ENCODE measurements at regions not wholly inside any gene's neighbourhood (a gene's known extent, or its start where the extent isn't known, plus 50 kb on each side); places are given as distances from the start of the nearest gene placed in this dataset.

DNA sequence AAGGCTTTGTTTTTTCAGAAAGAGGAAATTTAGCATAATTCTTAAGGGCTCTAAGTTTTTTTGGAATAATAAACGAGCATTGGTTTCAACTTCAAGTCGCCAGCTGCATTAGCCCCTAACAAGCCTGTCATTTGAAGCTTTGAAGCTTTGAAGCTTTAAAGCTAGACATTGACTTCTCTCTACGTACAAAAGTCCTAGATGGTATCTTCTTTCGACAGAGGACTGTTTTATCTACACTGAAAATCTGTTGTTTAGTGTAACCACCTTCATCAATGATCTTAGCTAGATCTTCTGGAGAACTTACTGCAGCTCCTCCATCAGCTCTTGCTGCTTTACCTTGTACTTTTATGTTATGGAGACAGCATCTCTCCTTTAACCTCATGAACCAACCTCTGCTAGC is 79.6 kb upstream of the TMEM72 start:
- ATAC-seq = no peak
- no peak for DNase-seq
- Histone ChIP-seq H3K27ac (no peak overlapping the region), H3K9me3 (no peaks in the 10 kb centered on the region), H3K27me3 (no peaks in the 10 kb centered on the region), H3K4me3 (no peak overlapping the region), H3K36me3 (replicated peaks in 1 of 2; ENCODE audit: insufficient read depth in 1 of 2, low read depth in 2 of 2) (no peaks in the 10 kb centered on the region), H3K4me1 (no peaks in the 10 kb centered on the region)
- intact Hi-C loops (cut with DNase I) = no loop called here
- WGBS, 2 donors = 68 to 71% methylated on average over 4 of the region's 4 CpGs
- TF ChIP-seq POLR2A (IDR thresholded peaks at IDR 0.05) = no peak
- TF ChIP-seq, protein P1, sequence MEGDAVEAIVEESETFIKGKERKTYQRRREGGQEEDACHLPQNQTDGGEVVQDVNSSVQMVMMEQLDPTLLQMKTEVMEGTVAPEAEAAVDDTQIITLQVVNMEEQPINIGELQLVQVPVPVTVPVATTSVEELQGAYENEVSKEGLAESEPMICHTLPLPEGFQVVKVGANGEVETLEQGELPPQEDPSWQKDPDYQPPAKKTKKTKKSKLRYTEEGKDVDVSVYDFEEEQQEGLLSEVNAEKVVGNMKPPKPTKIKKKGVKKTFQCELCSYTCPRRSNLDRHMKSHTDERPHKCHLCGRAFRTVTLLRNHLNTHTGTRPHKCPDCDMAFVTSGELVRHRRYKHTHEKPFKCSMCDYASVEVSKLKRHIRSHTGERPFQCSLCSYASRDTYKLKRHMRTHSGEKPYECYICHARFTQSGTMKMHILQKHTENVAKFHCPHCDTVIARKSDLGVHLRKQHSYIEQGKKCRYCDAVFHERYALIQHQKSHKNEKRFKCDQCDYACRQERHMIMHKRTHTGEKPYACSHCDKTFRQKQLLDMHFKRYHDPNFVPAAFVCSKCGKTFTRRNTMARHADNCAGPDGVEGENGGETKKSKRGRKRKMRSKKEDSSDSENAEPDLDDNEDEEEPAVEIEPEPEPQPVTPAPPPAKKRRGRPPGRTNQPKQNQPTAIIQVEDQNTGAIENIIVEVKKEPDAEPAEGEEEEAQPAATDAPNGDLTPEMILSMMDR (IDR thresholded peaks at IDR 0.05) = no peak

DNA sequence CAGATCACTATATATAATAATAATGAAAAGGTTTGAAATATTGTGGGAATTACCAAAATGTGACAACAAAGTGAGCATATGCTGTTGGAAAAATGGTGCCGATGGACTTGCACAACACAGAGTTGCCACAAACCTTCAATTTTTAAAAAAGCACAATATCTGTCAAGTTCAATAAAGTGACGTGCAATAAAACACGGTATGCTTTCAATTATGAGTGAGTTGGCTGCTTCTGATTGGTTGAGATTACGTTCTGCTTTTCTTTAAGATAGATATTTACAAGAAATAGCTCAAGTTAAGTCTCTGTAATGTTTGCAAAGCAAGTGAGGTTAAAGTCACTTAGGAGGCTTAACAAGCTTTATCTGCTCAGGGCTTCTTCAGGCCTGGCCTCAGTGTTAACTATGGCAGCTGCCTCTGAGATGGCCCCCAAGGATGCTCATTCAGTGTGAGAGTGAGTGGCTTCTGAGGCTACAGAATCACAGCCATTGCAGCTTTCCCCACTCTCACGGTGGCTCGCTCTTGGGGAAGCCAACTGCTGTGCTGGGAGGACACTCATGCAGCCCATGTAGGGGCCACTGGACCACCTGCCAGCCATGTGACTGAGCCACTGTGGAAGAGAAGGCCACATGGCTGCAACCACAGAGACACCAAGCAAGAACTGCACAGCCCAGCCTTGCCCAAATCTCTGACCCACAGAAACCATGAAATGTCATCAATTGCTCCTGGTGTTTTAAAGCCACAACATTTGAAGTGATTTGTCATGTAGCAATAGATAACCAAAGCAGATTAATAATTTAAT is 78.3 kb upstream of the TMEM72 start:
- no peak overlapping the region for H3K4me3 ChIP-seq
- ATAC-seq (no peak), DNase-seq (no peak)
- no peaks in the 10 kb centered on the region for H3K4me1 ChIP-seq
- H3K36me3 ChIP-seq (replicated peaks in 1 of 2; ENCODE audit: insufficient read depth in 1 of 2, low read depth in 2 of 2) = no peaks in the 10 kb centered on the region
- H3K27ac ChIP-seq = no peak overlapping the region
- TF ChIP-seq, protein P1 (IDR thresholded peaks at IDR 0.05) = no peak
- TF ChIP-seq POLR2A (IDR thresholded peaks at IDR 0.05) = no peak
- H3K27me3 ChIP-seq = no peaks in the 10 kb centered on the region
- no peaks in the 10 kb centered on the region for H3K9me3 ChIP-seq
- WGBS, 2 donors = 86 to 92% methylated on average over 6 of the region's 6 CpGs
- intact Hi-C loops (cut with DNase I) = no loop called here

DNA sequence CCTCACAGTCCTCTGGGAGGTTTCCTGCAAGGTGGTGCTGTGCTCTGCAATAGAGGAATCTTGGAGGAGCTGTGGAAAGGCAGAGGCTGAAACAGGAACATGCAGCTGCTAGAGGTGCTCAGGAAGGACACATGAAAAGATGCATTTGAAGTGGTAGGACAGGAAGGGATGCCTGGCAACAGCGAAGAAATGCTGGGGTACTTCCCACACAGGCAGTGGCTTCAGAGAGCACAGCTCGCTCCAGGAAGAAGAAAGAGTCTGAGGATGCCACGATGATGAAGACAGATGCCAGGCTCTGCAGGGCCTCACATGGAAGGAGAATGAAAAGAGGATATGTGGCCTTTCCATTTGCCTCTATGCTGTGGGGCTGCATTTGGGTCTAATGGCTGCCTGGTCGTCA is 77.0 kb upstream of the TMEM72 start:
- Histone ChIP-seq H3K4me3 (no peak overlapping the region), H3K27me3 (no peaks in the 10 kb centered on the region), H3K36me3 (replicated peaks in 1 of 2; ENCODE audit: insufficient read depth in 1 of 2, low read depth in 2 of 2) (no peaks in the 10 kb centered on the region), H3K4me1 (no peaks in the 10 kb centered on the region), H3K9me3 (no peaks in the 10 kb centered on the region), H3K27ac (no peak overlapping the region)
- TF ChIP-seq POLR2A (IDR thresholded peaks at IDR 0.05) = no peak
- TF ChIP-seq, protein P1 (IDR thresholded peaks at IDR 0.05) = no peak
- no peak for DNase-seq
- ATAC-seq = no peak
- 75% methylated on average over 4 of the region's 4 CpGs for WGBS, 2 donors
- intact Hi-C loops (cut with DNase I) = no loop called here

DNA sequence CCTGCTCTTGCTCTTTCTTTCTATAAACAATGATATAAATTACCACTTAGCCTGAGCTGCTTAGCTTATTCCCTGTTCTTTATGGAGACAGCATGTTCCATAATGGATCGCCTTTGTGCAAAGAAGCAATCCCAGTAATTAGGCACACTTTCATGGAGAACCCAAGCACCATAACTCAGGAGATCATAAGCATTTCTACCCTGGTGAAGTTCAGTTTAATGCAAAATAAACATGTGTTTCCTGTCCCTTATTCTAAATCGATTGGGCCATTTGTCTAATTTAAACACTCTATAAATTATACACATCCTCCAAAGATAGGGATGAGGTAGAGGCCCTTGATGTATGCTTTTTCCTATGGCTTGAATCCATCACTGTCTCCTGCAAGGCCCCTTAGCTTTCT is 75.8 kb upstream of the TMEM72 start:
- H3K27me3 ChIP-seq = no peaks in the 10 kb centered on the region
- H3K9me3 ChIP-seq = no peaks in the 10 kb centered on the region
- TF ChIP-seq, protein P1 (IDR thresholded peaks at IDR 0.05) = no peak
- TF ChIP-seq POLR2A (IDR thresholded peaks at IDR 0.05) = no peak
- ATAC-seq (no peak), DNase-seq (no peak)
- no peak overlapping the region for H3K4me3 ChIP-seq
- H3K4me1 ChIP-seq = no peaks in the 10 kb centered on the region
- H3K36me3 ChIP-seq (replicated peaks in 1 of 2; ENCODE audit: insufficient read depth in 1 of 2, low read depth in 2 of 2) = no peaks in the 10 kb centered on the region
- 61 to 65% methylated on average over 2 of the region's 2 CpGs for WGBS, 2 donors
- intact Hi-C loops (cut with DNase I) = no loop called here
- no peak overlapping the region for H3K27ac ChIP-seq

DNA sequence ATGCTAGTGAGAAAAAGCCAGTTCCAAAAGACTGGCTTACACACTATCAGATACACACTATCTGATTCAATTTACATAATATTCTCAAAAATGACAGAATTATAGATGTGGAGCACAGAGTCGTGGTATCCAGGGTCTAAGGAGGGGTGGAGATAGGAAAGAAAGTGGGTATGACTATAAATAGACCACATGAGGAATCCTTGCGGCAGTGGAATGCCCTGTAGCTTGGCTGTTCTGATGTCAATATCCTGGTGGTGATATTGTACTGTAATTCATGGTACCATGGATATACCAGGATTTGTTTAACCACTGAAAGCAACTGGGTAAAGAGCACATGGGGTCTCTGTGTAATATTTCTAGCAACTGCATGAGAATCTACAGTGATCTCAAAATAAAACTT is 67.7 kb upstream of the TMEM72 start:
- DNase-seq (no peak), ATAC-seq (no peak)
- Histone ChIP-seq H3K27ac (no peak overlapping the region), H3K27me3 (no peaks in the 10 kb centered on the region), H3K9me3 (no peaks in the 10 kb centered on the region), H3K36me3 (replicated peaks in 1 of 2; ENCODE audit: insufficient read depth in 1 of 2, low read depth in 2 of 2) (no peaks in the 10 kb centered on the region), H3K4me1 (no peaks in the 10 kb centered on the region), H3K4me3 (no peak overlapping the region)
- no peak for TF ChIP-seq POLR2A (IDR thresholded peaks at IDR 0.05)
- TF ChIP-seq, protein P1 (IDR thresholded peaks at IDR 0.05) = no peak
- 64 to 77% methylated on average over 2 of the region's 2 CpGs for WGBS, 2 donors
- intact Hi-C loops (cut with DNase I) = no loop called here

Measured in body of pancreas (tissue), 4 donors.